GM12892 (cell line): ENCODE measurements at regions not wholly inside any gene's neighbourhood (a gene's known extent, or its start where the extent isn't known, plus 50 kb on each side); places are given as distances from the start of the nearest gene placed in this dataset.

ENCODE experiments used
- DNase-seq: peaks from one replicate; pipeline ENCODE4 v3.0.0; 2011; ENCODE audit not compliant: insufficient read length
- FAIRE-seq: peaks from 2 replicates; lab custom pipeline; 2011; peaks lifted over from hg19 to GRCh38; lab: Jason Lieb, UNC
- POLR2A ChIP-seq: IDR thresholded peaks from 2 replicates; pipeline ENCODE4 v1.6.1; 2011; ENCODE audit warnings: low read depth, low read length, control low read depth
- POLR2AphosphoS5 ChIP-seq: IDR thresholded peaks from 2 replicates; pipeline ENCODE4 v1.6.1; 2011; ENCODE audit warnings: low read depth, low read length, control low read depth
- TAF1 ChIP-seq: IDR thresholded peaks from 2 replicates; pipeline ENCODE4 v1.6.1; 2011; ENCODE audit warnings: low read depth, mild to moderate bottlenecking, control low read depth, low read length, borderline replicate concordance

GRCh38 chr7:101691822-101692384 is 62.8 kb upstream of the MYL10 start:
- TF ChIP-seq POLR2A (no peak), POLR2AphosphoS5 (no peak), TAF1 (no peak)
- FAIRE-seq (no peak), DNase-seq (no peak)

DNA sequence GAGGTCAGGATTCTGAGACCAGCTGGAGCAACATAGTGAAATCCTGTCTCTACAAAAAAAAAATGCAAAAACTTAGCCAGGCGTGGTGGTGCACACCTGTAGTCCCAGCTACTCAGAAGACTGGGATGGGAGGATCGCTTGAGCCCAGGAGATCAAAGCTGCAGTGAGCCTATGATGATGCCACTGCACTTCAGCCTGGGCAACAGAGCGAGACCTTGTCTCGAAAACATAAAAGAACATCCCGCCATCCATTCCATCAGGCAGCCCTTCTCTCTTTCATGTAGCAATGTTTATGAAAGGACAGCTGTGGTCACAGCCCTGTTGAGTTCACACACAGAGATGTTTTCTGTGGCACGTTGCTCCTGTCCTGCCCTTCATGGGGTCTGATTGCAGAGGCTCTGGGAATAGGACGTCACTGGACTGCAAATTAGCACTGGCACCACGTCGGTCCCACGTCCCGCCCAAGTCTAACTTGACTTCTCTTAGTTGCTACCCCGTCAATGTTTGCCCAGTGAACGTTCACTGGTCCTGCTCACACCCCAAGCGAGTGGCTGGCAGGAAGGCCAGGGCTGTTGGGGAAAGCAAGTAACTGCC is 64.5 kb upstream of the MYL10 start:
- TF ChIP-seq POLR2AphosphoS5 = no peak
- no peak for TF ChIP-seq TAF1
- TF ChIP-seq POLR2A = no peak
- no peak for FAIRE-seq
- no peak for DNase-seq

DNA sequence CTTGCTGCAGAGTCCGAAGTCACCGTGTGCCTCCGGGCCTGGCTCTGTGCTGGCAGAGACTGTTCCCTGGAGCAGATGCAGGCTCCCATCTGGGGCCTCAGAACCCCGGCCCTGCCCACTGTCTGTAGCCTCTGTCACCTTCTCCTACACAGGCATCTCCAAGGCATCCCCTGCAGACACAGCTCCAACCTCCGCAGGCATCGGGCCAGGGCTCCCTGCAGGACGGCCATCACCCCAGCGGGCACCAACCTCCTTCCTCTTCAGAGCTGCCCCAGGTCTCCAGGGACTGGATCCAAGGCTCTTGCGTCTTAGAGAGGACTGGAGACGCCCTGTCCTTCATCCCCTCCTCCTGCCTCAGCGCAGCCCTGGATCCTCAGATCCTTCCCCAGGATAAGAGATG is 69.9 kb upstream of the MYL10 start:
- FAIRE-seq = no peak
- no peak for DNase-seq
- TF ChIP-seq TAF1 (no peak), POLR2A (no peak), POLR2AphosphoS5 (no peak)

DNA sequence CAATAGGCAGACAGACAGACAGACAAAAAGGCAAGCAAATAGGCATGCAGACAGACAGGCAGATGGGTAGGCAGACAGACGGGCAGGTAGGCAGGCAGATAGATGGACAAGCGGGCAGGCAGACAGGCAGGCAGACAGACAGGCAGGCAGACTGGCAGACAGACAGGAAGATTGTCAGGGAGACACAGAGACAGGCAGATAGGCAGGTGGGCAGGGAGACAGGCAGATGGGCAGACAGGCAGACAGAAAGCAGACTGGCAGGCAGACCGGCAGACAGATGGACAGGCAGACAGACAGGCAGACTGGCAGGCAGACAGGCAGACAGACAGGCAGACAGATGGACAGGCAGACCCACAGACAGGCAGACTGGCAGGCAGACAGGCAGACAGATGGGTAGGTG is 70.3 kb upstream of the MYL10 start:
- TF ChIP-seq POLR2AphosphoS5 = no peak
- TF ChIP-seq TAF1 = no peak
- no peak for TF ChIP-seq POLR2A
- no peak for DNase-seq
- no peak for FAIRE-seq

DNA sequence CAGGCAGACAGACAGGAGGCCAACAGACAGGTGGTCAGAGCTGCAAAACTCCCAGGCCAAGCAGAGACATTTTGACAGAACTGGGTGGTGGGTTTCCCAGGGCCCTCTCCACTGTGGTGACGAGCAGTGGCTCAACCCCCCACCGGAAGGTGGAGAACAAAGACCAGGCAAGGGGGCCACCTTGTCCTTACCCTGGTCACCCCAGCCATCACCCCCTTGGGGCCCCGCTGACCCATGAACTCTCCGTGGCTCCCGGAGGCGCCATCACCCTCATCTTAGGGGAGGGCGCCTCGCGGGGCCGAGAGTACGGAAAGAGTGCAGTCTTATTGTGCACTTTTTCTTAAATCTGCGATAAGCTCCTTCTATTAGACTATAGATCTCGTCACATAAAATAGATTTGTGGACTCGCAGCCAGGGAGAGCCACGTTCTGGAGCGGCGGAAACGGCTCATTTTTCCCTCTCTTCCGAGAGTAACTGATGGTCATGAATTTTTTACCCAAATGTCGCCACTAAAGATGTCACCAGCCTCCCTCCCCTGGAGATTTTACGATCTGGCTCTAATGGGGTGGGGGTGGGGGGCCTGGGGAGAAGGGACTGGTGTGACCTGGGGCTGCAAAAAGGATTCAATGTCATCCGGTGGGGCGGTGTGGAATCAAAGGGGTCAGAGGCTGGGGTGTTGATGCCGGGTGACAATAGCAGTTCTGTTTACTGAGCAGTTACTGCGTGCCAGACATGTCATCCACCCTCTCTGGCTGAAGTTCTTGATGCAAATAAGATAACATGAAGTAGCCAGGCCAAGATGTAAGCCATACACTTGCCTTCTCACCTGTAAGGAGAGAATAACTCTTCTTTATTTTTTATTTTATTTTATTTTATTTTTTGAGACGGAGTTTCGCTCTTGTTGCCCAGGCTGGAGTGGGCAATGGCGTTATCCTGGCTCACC is 71.1 kb upstream of the MYL10 start:
- TF ChIP-seq POLR2AphosphoS5 (no peak), POLR2A (no peak), TAF1 (no peak)
- FAIRE-seq (no peak), DNase-seq (no peak)

- DNase-seq (no peak), FAIRE-seq (no peak)
- TF ChIP-seq TAF1 (no peak), POLR2AphosphoS5 (no peak), POLR2A (no peak)
These were observed 72.2 kb upstream of the MYL10 start for GRCh38 chr7:101701153-101701794.

- TF ChIP-seq POLR2A (no peak), POLR2AphosphoS5 (no peak), TAF1 (no peak)
- FAIRE-seq (no peak), DNase-seq (no peak)
These were observed 73.3 kb upstream of the MYL10 start for GRCh38 chr7:101702362-101702850.

DNA sequence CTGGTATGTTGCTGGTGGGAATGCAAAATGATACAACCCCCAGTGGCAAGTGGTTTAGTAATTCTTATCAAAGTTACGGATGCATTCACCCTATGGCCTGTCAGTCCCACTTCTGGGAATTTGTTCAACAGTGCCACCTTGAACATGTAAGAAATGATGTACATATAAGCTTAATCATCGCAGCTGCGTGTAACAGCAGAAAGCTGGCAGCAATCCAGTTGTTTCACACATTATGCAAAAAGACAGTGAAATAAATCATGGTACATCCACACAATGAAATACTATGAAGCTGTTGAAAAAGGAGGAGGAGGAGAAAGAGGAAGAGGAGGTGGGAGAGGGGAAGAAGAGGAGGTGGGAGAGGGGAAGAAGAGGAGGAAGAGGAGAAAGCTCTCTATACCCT is 76.2 kb upstream of the MYL10 start:
- DNase-seq (no peak), FAIRE-seq (no peak)
- no peak for TF ChIP-seq POLR2AphosphoS5
- no peak for TF ChIP-seq TAF1
- TF ChIP-seq POLR2A = no peak

- DNase-seq (no peak), FAIRE-seq (no peak)
- no peak for TF ChIP-seq POLR2A
These were observed 78.5 kb upstream of the MYL10 start for GRCh38 chr7:101707587-101707986.

GRCh38 chr7:101708223-101708622 is 79.1 kb upstream of the MYL10 start:
- no peak for DNase-seq
- TF ChIP-seq POLR2A (no peak), POLR2AphosphoS5 (no peak), TAF1 (no peak)
- FAIRE-seq = no peak

DNA sequence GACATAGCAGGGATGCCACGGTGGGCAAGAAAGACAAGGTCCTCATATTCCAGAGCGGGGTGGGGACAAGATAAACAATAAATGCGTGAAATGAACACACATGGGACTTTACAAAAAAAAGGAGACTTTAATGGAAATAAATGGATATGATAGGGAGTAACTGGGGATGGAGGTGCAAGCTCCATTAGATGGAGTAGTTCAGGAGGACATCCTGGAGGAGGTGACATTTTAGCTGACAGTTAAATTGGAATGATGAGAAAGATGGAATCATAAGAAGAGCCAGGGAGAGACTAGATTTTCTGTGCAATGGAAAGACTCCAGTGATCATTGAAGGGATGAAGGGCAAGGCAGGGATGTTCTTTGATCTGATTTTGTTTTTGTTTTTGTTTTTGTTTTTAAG is 83.6 kb upstream of the MYL10 start:
- no peak for DNase-seq
- TF ChIP-seq TAF1 = no peak
- no peak for TF ChIP-seq POLR2A
- TF ChIP-seq POLR2AphosphoS5 = no peak
- no peak for FAIRE-seq
